Left forelimb (tissue), 1 donor: ENCODE measurements at regions not wholly inside any gene's neighbourhood (a gene's known extent, or its start where the extent isn't known, plus 50 kb on each side); places are given as distances from the start of the nearest gene placed in this dataset.
A peak's percentile ranks its signal among the peaks of the same experiment; 100 is the strongest.

Source experiments
- DNase-seq: peaks from one replicate; pipeline ENCODE4 v3.0.0-alpha.2; 2018; ENCODE audit warnings: low spot score

DNA sequence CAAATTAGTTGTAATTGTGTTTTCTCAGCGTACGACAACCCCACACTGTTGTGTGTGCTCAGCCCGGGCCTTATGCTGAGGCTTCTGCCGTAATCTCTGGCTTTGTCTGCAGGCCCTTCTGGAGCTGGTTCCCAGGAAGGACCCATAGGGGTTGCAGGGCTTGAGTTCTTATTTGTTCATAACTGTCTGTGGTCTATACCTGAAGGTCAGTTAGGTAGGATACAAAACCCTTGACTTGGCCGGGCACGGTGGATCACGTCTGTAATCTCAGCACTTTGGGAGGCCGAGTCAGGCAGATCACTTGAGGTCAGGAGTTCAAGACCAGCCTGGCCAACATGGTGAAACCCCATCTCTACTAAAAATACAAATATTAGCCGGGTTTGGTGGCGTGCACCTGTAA is 1010.2 kb downstream of the BRD1 start:
- peak; percentile 9 for DNase-seq

DNA sequence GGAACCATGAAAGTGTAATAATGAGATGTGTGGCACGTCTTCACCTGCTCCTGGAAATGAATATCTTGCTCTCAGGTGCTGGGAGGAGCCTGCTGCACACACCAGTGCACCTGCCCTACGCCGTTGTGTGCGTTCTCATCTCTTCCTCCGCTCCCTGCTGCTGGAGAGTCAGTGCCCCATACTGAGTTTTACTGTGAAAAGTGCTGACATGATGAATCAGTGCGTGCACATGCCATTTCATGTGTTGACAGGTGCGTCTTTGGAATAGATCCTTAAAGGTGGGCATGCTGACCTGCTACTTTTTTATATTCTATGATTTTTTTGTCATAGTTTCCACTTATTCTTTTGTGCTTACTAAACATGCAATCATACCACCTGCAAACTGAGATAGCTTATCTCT is 1015.8 kb downstream of the BRD1 start:
- no peak for DNase-seq

DNA sequence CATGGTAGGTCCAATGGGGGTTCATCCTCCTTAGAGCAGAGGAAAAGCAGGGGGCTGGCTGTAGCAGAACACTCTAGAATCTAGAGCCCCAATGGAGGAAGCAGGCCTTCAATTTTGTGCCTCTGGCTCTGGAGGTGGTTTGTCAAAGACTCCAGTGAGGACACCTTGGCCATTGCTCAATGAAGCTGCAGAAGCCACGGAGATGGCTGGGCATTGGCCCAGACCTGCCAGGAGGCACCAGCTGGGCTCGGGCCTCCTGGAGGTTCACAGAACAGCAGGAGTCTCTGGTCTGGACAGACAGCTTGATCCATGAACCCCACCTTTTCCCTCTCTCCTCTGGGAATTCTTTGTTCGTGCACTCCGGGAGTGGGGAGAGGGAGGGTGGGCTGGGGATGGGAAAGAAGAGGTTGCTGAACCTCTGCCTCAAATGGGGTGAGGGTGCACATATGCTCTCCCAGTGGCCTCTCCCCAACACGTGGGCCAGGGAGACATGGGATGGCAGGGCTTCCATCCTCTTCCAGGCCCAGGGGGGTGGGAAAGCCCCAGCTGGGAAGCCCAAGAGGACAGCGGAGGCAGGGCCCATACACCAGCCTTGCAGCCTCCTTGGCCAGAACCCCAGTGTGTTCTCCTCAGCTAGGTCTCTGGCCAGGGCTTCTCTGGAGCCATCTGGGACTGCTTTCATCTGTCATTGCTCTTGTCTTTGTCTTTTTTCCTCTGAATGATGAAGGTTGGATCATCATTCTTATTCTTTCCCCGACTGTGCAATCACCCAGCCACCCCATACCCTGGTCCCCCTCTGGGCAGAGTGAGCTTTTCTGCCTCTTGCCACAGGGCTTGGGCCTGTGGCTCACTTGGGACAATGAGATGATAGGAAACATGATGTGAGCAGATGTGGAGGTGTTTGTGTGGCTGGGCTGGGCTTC is 1019.4 kb downstream of the BRD1 start:
- DNase-seq, result no peak

DNA sequence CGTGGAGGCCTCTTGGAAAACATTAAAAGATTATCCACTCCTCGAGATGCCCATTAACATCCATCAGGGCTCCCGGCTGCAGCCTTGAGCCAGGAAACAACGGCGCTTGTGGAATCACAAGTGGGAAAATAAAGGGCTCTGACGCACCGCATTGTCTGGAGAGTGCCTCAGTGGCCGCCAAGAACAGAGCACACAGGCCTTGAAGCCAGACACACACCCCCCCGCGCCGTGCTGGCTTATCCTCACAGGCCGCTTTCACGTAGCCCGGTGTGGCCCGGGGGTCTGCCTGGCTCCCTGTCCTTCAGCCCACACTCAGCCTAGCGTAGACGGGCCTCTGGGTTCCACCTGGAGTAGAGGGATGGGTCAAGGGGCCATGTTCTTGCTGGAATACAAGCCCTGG is 1020.5 kb downstream of the BRD1 start:
- DNase-seq, result no peak

DNA sequence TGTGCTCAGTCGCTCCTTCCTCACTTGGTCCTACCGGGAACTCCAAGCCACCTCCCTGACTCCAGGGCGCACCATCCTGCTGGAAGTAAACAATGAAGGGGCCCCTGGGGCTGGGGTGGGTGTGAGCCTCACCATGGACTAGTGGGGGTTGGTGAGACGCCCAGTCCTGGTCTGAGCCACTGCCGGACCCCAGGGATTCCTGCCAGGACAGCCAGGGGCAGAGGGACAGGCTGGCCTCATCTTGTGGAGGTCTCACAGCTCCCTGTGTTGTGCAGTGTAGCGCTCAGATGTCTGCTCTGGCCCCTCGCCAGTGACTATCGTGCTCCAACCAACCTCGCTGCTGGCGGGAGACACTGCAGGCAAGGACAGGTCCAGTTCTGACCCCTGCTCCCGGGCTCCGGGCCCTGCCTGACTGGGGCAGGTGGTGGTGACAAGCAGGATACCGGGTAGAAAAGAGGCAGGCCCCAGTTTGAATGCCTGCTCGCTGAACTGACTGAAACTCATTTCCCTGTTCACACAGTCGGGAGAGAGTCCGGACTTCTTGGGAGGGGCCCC is 1021.4 kb downstream of the BRD1 start:
- DNase-seq, result no peak

DNA sequence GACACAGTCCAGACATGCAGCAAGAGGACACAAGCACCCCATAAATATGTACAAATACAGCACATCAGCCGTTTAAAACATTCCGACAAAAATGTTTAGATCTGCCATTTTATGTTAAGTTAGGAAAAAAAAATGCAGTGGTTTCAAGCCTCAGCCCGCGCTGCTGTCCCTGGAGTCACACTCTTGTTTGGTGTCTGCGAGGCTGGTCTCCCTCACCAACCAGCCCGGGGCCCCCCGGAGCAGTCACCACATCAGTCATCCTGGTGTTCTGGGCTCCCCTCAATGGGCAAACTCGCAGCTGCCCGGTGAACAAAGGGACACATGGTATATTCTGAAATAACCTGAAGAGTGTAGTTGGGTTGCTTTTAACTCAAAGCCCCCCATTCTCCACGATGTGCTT is 1022.2 kb downstream of the BRD1 start:
- peak; percentile 38 for DNase-seq

DNA sequence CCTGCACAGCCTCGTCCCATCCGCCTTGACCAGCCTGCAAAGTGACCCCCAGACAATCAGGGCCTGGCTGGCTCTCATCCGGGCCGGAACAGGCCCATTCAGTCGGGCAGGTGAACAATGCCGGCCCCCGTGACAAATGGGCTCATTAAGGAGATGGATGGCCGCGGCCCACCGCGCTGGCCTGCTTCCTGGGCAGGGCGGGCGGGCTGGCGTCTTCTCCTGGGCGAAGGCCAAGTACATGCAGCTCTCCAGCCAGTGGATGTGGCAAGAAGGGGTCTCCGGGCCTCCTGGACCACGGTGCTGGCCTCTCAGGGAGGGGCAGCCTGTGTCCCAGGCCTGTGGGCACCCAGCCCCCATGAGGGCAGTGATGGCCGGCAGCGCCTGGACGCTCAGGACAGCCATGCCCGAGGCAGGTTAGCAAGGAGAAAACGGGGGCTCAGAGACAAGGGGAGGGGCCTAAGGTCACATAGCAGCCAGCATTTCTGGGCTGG is 1022.8 kb downstream of the BRD1 start:
- DNase-seq, result peak; percentile 58

DNA sequence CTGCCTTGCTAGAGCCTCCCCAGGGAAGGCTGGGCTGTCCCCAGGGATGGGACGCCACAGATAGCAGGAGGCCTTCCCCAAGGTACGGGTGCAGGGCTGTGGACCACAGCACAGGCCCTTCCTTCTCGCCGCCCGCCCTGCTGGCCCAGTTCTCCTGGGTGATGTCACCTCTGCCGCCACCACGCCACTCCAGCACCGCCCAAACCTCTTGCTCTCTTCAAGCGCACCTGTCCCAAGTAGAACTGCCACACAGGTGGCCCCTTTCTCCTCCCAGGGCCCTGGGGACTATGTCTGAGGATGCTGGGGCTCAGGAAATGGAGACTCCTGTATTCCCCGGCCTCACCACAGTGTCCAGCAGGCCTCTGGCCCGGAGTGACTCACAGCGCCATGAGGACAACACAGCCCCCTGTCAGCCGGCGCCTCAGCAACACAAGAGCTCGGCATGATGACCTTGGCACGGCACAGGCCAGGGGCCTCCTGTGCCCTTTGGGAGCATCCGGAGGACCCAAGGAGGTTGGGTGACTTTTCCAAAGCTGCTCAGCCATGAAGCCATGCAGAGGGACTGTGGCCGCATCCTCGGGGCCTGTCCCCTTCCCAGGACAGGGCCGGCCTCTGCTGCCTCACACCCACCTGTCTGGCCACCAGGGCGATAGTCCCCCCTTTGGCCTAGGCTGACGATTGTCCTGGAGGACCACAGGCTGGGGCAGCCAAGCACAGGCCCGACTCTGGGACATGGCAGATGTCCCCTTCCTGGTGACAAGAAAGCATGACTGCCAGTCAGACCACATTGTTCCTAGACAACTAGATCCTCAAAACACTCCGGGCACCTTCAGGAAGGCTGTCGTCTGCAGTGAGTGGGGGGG is 1023.5 kb downstream of the BRD1 start:
- peak; percentile 48 for DNase-seq

DNA sequence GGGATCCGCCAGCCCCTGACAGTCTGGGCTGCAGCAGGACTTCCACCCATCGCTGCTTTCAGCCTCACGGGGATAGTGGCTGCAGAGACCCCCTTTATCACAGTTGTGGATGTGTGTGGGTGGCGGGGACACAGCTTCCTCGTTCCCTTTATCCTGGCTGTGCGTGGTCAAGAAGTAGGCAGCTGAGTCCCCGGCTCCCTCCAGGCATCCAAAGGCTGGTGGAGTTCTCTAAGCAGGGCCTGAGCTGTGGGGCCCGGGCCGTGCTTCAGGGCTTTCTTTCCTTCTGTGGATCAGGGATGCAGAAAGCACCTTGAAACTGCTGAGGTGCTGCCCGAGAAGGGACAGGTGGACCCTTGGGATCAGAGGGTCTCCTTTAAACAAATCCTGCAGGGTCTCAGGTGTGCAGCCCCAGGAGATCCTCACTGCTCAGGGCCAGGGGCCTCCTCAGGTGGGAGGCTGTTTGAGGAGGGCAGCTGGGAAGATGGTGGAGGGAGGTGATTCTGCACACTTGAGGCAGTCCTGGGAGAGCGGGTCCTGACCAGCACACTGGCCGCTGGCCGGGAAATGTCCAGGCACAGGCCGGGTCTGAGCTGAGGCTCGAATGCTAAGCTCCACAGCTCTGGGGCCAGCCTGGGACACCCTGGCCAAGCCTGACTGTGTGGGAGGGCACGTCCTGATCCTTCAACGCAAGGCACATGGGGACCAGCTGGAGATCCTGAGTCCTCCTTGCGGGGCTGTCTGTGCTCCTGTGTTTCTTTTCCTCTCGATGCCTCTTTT is 1024.3 kb downstream of the BRD1 start:
- no peak for DNase-seq

DNA sequence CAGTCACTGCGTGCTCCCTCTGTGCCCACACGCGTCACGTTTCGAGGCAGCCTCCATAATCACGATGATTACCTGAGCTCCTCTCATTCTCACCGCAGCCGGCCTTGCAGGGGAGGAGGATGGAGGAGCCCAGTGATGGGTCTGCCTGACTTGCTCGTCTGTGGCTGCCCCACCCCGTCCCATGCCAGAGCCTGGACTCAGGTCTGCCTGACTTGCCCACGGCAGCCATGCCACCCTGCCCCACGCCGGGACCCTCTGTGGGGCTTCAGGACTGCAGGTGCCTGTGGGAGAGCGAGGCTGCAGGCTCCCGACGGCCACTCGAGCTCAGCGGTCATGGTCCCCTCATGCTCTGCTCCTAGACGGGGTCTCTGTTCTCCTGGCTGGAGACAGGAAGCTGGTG is 1025.1 kb downstream of the BRD1 start:
- DNase-seq, result peak; percentile 47

DNA sequence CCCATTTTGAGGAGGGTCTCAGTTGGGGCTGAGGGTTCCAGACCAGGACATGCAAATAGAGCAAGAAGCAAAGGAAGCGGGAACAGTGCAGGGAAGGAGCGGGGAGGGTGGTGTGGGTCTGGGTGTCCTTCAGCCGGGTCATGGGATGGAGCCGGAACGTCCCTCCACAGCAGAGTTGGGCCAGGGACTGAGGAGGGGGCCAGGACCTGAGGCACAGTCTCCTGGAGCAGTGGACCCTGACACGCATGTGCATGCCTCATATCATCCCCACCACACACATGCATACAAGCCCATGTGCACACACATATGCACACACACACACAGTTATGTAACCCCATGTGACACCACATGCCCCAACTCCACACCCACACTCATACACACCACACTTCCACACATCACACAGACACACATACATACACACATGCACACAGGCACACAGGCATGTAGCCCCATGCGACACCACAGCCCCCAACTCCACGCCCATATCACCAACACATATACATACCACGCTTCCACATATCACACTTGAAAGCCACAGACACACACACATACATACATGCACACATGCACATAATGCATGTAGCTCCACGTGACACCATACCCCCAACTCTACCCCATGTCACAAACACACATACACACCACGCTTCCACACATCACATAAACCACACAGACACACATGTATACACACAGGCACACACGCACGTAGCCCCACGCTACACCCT is 1026.6 kb downstream of the BRD1 start:
- DNase-seq, result peak; percentile 41

DNA sequence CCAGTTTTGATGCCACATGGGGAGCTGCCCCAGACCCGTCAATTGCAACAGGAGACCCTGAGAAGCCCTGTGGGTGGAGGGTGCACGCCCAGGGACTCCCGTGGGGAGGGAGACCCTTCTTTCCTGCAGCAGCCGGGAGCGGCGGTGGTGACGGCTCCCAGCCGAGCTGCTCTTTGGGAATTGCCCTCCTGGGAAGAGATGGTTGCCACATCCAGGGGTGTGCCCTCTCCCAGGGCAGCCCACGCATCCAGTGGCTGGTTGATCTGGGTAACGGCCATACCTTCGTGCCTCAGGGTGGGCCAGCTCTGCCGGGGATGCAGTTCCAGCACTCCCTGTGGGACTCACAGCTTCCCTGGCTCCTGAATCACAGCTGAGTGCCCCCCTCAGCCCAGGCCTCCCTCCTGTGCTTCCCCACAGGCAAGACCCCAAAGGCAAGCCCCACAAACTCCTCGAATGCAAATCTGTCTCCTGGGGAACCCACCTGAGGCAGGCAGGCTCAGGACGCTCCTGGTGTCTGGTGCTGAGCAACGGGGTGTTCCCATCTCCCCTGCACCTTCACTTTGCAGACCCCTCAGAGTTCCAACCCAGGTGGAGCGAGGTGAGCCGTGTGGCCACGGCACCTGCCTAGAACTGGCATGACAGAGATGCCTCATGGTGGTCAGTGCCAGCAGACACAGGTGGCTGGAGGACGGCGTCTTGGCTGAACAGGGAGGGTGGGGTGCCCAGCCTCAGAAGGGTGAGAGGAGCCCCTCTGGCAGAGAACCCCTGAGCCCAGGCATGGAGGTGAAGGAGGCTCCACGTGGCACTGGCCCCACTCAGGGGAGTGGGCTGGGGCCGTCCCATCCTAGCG is 1027.4 kb downstream of the BRD1 start:
- no peak for DNase-seq

DNA sequence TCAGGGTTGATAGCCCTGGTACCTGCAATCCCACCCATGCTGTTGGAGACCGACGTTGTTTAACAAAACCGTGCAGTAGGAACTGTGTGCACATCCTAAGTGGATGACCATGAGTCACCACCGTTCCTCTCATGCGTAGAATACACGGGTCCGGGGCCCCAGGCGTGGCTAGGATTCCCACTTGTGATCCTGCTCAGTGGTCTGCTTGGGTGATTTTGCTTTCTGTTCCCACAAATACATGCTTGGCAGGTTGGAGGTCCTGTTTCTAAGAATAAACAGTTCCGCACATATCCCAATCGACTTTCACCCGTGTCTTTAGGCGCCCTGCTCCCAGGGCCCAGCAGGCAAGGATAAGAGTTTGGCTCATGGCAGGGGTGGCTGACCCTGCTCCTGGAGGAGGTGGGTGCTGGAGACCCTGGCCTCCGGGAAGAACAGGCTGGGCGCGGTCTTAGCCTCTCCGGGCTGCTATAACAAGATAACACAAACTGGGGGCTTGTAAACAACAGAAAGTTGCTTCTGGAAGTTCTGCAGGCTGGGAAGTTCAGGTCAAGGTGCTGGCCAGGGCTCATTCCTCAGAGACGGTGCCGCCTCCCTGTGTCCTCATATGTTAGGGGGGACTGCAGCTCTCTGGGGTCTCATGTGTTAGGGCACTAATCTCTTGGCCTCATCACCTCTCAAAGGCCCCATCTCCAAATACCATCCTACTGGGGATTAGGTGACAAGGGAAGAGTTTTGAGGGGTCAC is 1028.3 kb downstream of the BRD1 start:
- no peak for DNase-seq

DNA sequence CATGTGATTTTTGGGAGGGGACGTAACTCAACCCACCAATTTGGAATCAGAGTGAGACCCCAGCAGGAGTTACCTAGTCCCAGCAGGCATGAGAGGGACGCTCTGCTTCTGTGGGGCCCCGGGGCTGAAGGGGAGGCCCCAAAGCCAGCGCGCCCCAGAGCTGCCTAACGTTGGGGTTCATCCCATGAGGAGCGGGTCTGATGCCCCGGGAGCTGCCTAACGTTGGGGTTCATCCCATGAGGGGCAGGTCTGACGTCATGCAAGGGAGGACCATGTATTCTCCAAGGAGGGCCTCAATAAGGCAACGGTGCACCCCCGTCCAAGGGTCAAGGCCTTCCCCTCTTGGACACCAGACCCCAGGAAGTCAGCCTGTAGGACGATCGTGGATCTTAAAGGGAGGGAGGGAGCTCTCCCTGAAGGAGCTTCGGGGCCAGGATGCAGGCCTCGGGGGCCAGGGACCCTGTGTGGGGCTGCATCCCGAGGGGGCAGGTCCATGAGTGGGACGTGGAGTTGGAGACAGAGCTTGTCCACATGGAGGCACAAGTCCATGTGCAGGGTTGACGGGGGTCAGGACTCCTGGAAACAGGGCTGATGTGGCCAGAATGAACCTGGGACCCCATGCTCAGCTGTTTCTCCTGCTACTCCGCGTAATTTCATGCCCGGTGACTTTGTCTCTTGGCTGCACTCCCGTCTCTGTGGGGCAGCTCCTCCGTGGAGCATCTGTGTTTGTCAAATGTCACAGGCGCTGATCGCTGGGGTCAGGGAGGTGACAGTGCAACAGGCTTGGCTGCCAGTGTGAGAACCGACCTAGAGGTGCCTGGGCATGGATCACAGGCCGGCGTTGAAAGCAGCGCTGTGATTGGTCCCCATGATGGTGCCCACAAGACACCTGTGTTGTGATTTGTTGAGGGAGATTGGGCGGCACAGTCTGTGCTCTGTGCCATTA is 1029.1 kb downstream of the BRD1 start:
- DNase-seq, result no peak

DNA sequence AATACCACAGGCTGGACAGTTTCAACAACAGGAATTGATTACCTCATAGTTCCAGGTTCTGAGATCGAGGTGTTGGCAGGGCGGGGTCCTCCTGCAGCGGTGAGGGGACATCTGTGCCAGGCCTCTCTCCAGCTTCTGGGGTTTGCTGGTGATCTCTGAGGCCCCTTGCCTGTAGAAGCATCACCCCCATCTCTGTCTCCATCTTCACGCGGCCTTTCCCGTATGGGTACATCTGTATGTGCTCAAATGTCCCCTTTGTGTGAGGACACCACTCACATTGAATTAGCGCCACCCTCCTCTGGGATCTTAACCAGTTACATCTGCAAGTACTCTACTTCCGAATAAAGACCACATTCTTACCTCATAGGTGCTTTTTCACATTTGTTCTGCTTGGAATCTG is 1029.9 kb downstream of the BRD1 start:
- DNase-seq, result no peak

DNA sequence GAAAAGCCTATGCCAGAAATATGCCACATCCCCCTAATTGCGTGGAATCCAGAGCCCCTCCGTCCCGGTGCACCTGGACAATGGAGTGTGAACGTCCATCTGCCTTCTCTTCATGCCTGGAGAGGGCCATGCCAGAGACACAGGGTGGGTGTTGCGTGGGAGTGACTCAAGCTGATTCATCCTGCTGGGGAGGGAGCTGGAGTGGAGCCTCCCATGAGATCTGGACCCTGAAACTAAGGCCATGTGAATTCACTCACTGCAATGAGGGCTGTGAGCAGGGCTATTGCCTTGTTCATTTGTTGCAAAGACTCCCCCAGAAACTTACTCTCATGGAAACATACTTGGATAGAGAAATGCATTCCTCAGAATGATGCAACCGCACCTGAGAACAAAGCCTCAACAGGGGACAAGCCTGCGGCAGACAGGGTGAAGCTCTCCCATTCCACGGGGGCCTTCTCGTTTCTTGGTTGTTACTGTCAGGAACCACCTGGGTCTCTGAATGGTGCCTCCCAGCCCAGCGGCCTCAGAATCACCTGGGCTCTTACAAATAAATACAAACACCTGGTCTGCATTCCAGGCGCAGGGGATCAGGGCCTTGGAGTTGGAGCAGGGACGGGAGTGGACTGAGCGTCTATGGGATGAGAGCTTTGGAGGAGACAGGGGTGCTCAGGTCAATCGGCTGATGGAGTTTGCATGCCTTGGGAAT is 1031.2 kb downstream of the BRD1 start:
- DNase-seq, result no peak

DNA sequence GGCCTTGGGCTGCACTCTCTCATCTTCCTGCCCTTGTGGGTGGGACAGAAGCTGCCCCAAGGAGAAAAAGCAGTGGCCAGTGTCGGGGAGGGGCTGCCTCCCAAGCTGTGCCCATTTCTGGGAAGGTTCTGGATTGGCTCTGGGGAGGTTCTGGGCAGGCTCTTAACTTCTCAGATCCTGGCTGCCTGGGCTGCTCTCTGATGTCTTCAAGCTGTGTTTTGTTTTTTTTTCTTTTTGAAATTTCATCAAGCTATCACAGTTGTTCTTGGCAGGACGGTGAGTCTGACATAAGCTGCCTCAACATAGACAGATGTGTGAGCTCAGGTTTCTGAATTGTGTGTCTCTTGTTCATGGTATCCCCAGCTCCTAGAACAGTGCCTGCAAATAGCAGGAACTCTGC is 1032.0 kb downstream of the BRD1 start:
- DNase-seq, result no peak

DNA sequence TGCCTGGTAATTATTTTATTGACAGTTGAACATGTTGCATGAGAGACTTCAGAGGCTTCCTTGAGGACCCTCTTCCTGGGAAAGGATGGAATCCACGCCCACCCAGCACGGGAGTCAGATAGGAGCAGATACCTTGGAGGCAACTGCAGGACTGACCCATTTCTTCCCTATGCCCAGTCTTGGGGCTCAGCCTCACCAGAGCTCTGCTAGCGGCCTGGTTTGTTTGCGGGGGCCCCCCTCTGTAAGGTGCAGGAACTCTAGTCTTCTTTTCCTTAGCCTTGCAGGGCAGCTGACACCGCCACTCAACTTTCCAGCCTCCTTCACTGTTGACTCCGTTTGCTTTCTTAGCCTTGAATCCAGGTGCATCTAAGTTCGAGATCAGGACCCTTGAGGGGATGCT is 1032.8 kb downstream of the BRD1 start:
- DNase-seq, result no peak
